Neural progenitor cell (in vitro differentiated cells): ENCODE measurements at regions not wholly inside any gene's neighbourhood (a gene's known extent, or its start where the extent isn't known, plus 50 kb on each side); places are given as distances from the start of the nearest gene placed in this dataset.

Experiments used
- CTCF ChIP-seq: fragments of 200-600 bp; sonication (generic); IDR thresholded peaks from 2 replicates; pipeline ENCODE4 v1.5.1; 2017; ENCODE audit warnings: antibody characterized with exemption, mild to moderate bottlenecking
- EZH2 ChIP-seq: fragments of 200-600 bp; sonication (generic); IDR thresholded peaks from 2 replicates; pipeline ENCODE4 v1.6.1; 2017; ENCODE audit warnings: antibody characterized with exemption, mild to moderate bottlenecking, moderate library complexity
- EZH2phosphoT487 ChIP-seq: fragments of 200-600 bp; sonication (generic); IDR thresholded peaks from 2 replicates; pipeline ENCODE4 v1.6.1; 2017; ENCODE audit warnings: antibody characterized with exemption

- TF ChIP-seq CTCF, result no peak
- TF ChIP-seq EZH2, result no peak
- no peak for TF ChIP-seq EZH2phosphoT487
Observed at GRCh38 chr7:142379201-142379885, 121.5 kb upstream of the PRSS58 start.
